Globus pallidus (tissue), 1 donor: ENCODE measurements at regions not wholly inside any gene's neighbourhood (a gene's known extent, or its start where the extent isn't known, plus 50 kb on each side); places are given as distances from the start of the nearest gene placed in this dataset.

ENCODE experiments used
- DNase-seq: peaks from one replicate; pipeline ENCODE4 v3.0.0-alpha.2; 2015; ENCODE audit warnings: low spot score

DNA sequence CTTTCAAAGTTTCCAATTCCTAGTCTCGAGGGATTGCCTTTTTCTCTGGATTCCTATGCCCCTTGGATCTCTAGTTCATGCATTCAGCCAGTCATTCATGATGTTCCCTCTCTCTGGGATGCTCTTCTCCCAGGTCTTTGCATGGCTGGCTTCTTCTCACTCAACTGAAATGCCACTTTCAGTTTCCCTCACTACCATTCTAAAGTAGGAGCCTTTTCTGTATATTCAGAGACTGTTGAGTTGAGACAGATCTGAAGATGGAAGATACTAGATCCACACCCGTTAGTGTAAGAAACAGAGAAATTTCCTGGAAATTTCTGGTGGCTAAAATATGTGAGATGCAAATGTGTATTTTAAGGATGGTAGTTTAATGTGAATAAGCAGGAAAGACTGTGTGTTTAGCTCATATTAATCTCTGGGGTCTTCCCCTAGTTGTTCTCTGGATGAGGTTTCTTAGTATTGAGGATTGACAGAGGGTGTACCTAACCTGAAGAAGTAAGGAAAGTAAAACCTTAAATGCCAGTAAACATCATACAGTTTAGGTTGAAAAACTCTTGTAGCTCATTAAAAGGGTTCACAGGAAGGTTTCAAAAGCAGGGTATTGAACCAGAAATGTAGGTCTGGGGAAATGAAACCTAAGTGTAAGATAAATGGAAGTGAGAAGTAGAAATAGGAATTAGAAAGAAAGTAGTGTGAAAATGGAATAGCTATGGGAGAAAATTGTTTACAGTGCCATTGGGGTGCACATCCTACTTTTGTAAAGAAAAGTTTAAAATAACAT lies 331.3 kb downstream of the NDFIP2 start:
- DNase-seq: peak; percentile 32

DNA sequence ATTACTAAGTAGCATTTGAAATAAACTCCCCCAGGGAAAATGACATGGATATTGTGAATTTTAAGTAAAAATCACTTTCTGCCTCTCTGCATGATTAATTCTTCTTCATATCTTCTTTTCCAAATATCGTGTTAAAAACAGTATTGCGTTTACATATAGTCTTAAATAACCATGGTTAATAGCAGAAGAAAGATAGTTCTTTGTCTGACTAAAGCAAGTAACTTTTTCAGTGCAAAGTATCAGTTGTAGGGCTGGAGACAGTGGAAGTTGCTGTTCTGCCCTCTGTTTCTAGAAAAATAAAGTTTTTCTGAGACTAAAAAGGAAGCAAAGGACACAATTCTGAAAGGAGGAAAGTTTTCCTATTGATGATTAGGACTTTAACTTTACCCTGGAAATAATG lies 330.2 kb downstream of the NDFIP2 start:
- DNase-seq: no peak

DNA sequence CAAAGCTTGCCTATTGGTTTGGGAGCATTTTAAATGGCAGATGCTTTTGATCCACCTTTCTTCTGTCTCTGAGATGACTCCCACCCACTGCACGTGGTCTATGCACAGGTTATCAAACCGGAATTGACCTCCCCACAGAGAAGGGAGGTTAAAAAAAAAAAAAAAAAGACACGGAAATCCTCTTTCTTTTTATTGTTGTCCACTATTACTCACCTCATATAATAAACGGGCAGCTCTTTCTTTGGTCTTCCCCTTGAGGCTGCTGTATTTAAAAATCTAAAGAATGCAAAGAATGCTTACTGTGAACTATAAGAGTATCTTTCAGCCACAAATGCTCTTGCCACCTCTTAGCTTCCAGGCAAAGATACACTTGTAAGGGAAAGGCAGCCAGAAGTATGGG lies 329.7 kb downstream of the NDFIP2 start:
- no peak for DNase-seq

DNA sequence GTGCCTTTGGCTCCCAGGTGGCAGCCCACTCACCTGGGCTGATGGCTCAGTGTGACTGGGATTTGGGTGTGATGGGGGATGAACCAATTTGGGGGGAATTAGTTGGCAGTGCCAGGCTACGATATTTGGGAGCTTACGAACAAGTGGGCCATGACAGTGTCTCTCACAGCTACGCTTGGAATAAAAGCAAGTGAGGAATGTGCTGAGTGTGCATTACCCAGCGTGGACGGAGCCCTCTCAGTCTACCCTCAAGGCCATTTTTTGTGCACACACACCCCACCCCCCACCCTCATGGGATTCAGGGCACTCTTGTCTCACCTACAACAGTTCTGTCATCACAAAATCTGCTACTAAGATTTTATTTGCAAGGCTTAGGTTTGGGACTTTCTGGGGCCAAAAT lies 329.1 kb downstream of the NDFIP2 start:
- no peak for DNase-seq

DNA sequence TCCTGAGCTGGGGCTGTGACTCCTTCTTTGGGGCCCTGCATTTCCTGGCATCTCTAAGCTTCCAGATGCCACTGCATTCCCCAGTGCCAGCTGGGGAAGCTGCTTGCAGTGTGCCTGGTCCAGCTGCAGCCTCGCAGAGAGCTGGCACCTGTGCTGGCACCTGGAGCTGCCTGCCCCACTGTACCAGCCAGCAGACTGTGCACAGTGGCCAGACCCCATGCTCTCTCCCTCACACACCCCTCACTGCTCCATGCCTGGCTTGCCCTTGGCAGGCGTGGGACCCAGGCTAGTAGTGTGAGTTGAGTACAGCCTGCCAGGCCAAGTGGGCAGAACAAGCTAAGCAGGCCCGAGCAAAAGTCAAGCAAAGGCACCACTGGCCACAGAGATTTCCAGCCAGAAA lies 327.5 kb downstream of the NDFIP2 start:
- no peak for DNase-seq

DNA sequence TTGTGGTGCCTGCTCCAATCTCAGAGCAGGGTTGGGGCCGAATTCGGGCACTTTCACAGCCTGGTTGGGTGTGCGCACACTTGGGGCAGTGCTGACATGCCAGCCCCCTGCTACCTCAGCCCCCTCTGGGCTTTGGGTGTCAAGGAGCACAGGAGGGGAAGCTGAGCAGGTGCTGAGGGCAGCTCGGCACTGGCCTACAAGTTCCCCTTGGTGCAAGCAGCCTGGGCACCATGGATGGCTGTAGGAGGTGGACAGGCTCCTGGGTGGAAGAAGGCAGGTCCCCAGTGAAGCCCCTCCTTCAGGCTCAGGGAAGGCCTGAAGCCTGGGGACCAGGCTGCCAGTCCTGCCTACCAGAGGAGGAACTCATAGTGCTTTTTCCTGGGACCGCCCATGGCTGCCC lies 326.6 kb downstream of the NDFIP2 start:
- no peak for DNase-seq

DNA sequence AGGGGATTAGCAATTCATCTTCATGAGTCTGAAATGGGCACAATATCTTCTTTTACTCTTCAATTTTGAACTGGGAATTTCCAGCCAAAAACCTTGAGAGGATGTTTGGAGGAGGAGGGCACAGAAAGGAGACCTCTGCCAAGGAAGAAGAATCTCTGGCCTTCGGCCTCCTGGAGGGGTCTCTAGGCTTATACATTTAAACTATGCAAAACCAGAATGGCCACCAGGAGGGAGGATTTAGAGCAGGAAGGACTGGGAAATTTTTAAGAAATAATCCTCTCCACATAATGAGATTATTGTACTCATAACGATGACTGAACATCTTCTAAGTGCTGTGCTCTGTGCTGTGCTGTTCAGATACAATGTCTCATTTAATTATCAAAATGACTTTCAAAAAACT lies 325.9 kb downstream of the NDFIP2 start:
- no peak for DNase-seq

DNA sequence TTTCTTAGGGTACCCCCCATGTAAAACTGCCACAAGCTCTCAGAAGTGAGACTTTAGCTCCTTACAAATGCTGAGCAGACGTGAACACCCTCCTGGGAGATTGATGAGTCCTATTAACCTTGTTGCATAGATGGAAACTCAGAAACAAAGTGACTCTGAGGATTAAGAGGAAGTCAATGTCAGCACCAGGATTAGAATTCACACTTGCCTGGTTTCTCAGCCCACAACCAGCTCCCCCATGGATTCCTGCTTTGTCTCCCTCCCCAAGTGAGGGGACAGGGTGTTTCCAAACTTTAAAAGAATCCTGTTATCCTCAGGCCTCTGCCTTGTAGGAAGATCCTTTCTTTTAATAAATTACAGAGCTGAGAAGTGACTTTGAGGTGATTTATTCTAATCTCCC lies 324.4 kb downstream of the NDFIP2 start:
- DNase-seq: no peak

DNA sequence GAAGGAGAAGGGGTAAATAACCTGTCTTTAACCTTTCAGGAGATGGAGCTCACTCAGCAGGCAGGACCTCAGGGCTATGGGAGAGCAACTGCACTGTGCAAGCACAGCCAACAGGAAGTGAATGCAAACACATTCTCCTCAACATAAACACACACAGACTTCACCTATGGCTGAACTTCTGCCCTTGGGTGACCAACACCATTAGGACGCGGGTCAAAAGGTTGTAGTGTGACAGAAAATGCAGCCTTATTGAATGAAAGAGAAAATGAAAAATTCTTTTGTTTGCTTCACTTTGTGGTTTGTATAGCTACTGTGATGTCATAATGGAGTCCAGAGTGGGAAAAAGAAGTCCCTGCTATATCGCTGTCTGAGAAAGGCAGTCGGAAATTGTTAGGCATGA lies 323.0 kb downstream of the NDFIP2 start:
- DNase-seq: no peak

DNA sequence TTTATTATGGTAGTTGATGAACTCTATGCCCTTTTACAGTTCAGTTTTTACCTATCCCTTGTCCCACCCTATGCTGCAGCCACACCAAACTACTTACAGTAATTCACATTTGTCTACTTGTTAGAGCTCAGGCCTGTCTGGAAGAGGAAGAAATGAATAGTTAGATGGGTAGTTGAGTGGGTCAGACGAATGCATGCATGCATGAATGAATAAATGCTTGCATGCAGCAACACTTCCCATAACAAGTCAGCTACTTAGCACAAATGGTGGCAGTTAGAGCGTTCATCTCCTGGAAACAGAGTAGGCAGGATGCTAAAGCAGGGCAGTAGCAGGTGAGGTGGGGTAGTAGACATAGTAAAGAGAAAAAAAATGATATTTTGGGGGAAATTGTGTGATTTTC lies 322.3 kb downstream of the NDFIP2 start:
- DNase-seq: no peak

DNA sequence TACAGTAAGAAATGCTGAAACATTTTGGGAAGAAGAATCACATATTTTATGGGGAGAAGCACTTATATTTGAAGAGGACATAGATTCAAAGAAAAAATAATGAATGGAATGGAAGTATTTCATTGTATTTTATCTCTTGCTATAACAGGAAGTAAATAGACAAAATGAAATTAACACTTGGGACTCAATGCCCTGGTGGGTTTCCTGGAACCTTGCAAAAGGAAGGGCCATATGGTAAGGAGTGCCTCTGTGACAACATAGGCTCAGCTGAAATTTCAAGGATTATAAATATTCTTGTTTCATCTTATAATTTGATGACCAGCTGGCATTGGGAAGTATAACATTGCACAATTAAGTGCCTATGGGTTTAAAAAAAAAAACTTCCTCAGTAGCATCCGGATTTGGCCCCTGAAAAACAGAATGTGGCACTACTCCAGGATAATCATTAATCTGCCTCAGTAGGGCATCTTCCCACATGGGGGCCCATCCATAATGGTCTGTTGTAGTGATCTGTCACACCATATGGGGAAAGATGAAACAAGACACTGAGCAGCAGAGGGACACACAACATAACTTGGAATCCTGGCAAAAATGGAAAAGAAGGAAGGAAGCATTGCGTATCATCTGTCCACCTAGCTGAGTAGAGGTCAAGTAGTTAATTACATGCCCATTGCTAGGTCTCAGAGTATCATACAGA lies 321.6 kb downstream of the NDFIP2 start:
- DNase-seq: no peak

DNA sequence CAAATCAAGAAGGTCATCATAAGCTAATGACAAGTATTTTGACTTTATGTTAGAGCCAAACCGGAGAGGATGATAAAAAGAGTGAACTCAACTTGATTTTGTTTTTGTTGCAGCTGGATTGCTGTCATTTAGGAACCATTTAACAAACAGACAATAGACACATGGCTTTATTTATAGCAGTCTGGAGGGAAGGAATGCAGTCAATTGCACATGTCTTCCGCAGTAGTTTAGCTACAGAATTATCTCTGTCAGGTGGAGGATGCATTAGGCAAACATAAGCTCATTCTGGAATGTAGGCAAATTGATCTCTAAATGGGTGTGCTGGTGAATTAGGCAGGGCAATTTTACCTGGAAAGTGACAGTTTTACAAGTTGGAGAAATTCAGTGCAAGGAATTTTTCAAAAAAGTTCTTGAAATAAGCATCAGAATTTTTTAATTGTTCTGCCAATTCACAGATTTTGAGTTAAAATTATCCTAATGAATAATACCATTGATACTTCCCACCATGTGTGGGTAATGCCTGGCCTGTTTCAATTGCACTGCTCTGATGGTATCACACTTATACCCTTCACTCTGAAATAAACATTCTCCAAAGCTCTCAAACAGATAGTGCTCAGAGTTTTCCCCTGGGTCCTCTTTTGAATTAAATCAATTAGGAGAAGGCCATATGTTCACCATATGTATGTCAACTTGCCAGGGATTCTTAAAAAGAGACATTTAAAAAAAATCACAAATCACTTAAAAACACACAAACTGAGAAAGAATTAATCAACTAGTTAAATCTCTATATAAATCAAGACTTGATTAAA lies 318.3 kb downstream of the NDFIP2 start:
- DNase-seq: no peak

DNA sequence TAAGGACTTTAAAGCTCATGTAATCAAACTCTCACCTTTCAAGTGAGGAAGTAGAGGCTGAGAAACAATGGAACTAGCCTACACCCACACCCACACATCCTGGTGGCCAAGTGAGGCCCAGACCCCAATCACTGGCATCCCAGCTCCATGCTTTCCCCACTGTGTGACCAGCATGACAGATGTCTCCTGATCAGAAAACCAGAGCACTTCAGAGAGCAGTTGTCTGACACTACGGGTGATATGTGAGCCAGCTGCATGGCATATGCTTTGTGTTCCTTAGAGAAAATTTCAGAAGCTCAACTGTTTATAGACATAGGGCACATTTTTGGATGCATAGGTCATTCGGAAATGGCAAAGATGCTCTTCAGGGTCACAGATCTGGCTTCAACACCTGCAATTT lies 315.2 kb downstream of the NDFIP2 start:
- DNase-seq: no peak

DNA sequence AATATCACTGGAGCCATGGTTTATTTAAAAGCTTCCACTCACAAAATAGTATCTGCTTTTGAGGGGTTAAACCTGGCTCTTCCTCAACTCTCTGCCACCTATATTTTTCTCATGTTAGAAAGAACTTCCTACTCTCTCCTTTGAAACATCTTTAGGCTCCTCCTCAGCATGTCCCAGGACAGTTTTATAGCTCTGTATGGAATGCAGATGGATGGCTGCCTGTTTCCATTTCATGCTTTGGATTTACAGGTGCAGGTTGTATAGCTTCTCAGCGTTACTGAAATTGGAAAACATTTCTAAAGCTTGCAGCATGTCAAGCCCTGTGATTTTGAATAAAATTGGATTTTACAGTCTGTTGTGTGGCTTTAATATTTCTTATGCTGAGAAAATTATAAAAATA lies 314.0 kb downstream of the NDFIP2 start:
- no peak for DNase-seq

DNA sequence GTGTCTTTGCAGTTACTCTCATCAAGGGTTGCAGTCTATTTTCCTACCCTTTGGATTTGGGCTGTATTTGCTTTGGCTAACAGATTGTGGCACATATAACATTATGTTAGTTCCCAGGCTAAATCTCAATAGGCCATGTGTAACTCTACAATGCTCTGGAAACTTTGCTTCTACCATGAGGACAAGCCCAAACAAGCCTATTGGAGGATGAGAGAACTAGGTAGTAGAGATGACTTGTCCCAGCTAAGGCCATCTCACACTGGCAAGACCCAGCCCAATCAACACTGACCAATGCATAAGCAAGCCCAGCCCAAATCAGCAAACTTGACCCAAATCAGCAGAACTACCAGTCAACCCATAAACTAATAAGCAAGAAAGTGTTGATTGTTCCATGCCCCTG lies 311.8 kb downstream of the NDFIP2 start:
- no peak for DNase-seq

DNA sequence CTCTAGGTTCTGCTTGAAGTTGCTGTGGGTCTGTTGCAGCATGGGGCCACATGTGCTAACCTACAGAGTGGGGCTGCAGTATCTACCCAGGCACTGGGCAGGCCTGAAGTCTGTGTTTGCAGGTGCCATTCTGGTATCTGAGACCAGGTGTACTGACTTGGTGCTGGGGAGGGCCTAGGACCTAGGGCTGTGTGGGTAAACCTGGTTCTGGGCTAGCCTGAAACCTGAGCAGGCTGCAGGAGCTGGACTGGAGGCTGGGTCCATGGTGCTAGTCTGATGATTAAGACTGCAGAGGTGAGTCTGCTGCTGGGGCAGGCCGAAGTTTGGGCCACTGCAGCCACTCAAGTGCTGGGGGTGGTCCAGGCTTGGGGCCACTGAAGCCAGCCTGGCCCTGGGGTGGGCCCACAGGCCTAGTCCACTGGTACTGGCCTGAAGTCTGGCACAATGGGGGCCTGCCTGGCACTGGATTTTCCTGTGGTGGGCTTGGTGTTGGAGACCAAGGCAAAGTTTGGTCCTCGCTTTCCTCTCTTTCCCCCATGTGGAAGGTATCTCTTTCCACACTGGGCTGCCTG lies 310.6 kb downstream of the NDFIP2 start:
- DNase-seq: no peak

DNA sequence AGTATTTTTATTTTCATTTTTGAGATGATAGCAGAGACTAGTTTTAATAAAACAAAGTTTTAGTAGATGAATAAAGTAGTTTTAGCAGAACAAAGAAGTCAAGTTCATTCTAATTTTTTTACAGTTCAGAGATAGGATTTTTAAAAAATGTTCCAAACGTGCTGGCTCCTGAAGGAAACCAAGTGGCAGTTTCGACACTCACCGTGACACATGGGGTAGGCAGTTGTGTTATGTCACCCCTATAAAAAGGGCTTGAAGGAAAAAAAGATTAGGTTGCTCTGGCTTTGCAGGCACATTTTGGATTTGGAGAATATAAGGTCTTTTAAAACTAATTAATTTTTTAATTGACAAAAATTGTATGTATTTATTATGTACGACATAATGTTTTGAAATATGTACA lies 305.2 kb downstream of the NDFIP2 start:
- no peak for DNase-seq

DNA sequence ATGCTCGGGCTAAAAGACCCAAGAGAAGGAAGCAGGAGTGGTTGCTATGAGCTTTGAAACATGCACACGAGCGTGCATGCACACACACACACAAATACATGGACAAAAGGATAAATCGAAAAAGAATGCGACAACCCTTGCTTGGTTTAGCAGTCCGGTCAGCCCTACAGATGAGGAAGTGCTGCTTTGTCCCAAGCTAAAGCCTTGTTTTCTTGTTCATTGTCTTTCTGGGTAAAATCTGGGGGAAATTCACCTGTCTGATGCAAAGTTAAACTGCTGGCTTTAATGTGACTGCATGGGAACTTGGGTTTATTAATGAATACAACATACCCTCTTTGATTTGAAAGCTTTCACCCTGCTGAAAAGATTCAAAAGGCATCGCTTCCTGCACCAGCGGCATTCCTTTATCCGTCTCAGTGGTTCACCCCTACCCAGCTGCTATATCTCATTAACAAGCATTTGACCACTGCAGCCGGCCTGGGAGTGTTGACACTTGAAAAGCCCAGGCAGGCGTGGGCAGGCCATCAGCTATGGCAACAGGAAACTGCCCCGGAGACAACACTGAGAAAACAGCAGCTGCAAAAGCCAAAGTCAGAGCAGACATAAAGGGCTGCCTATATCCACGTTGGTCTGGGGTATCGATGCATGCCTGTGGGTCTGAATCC lies 301.7 kb downstream of the NDFIP2 start:
- DNase-seq: peak; percentile 33

DNA sequence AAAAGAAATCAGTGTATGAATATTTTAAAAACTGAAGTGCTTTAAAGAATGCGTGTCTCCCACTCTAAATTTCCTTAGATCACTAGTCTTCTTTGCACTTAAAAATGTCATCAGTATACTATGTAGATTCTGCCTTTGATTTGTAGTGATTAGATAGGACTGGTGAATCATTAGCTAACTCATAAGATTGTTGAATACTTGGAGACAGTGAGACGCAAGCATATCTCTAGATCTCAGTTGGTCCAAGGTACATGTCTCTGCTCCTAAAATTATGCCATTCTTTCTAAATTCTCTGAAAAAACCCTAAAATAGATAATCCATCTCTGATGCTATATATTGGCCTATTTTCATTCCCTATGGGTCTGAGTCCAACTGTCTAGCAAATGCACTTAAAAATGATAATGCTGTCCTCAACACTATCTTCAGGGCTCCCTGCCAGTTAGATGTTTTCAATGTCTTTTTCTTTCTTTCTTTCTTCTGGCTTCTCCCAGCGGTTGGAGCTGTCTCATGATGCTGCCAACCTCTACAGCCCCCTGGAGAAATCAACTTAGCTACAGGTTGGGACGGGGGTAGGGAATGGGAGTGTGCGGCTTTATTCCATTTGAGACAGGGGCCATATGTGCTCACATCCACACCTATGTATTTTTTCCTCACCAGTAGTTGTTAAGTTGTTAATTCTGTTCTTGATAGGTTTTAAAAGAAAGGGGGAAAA lies 301.0 kb downstream of the NDFIP2 start:
- no peak for DNase-seq

DNA sequence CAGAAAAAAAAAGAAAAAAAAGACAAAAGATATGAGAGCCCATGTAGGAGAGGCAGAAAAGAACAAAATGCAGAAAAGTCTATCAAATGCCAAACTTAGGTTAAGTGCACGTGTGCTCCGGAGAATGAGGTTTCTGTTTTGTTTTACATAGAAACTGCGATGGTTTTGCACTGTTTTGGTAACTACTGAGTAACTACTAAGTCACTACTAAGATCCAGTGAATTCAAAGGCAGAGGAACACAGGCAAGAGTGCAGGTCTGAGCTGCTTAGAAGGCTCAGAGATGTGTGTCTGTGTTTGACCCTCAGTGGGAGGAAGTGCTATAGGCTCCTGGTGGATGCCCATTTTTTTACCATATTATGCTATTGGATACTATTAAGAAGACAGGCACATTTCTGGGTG lies 299.3 kb downstream of the NDFIP2 start:
- no peak for DNase-seq

DNA sequence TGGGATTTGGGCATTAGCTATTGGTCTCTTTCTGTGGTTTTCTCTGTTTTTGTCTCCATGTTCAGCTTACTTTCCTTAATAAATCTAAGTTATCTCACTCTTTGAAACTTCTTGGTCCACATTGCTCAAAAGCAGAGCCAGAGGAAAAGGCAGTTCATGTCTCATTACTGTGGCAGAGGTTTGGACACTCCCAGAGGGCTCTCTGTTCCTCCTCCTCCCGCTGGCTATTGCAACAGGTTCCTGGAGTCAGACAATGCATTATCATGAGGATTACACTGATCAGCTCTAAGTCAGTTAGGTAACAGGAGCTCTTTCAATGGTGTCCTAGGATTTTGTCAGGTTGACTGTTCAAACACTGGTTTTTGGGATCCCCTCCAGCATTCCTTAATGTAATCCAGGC lies 298.8 kb downstream of the NDFIP2 start:
- no peak for DNase-seq
